ENCODE measurements at regions not wholly inside any gene's neighbourhood (a gene's known extent, or its start where the extent isn't known, plus 50 kb on each side); places are given as distances from the start of the nearest gene placed in this dataset.
A peak's percentile ranks its signal among the peaks of the same experiment; 100 is the strongest.

DNA sequence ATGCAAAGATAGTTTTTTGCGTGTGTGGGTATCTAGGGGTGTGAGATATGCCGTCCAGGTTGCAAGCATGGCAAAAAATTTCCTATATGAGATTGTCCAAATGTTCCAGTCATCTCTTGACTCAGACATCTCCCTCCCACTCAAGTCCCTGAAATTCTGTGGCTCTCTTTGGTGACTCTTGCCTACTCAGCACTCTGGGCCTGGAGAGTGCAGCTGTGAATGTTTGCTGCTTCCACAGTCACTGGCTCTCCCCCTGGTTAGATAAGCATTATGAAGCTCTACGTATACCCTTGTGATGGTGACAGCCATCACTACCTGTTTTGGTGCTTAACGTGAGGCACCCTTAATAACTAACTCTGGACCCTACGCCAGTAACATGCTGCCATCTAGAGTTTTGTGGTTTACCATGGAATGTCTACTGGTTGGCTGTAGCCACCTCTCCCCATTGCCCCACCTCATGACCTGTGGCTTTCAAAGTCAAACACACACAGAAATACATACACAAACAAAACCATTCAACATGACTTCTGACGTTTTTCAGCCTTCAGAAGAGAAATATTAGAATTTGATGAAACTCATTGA, 621.9 kb upstream of the CITED2 start:
- Histone ChIP-seq H3K27me3 (ENCODE audit: control insufficient read depth, insufficient read depth, low read length, poor library complexity, severe bottlenecking) (no peaks in the 10 kb centered on the region), H3K9me3 (ENCODE audit: control insufficient read depth, low read length) (peaks cover 14% of the 10 kb centered on the region), H3K9ac (ENCODE audit: extremely low read depth, low read length, poor library complexity, severe bottlenecking) (no peak overlapping the region), H3K4me1 (ENCODE audit: control insufficient read depth, insufficient read depth, low read length) (peaks cover 2% of the 10 kb centered on the region), H3K4me3 (ENCODE audit: low read length) (no peak overlapping the region), H3K27ac (ENCODE audit: low read depth, low read length) (no peak overlapping the region), H3K36me3 (ENCODE audit: control insufficient read depth, insufficient read depth, low read length) (no peaks in the 10 kb centered on the region)
- peaks cover 6% of the 10 kb centered on the region for H3K36me3 Mint-ChIP-seq (ENCODE audit: low read depth)
- H3K9me3 Mint-ChIP-seq, result peaks cover 15% of the 10 kb centered on the region
- no peak overlapping the region for H3K27ac Mint-ChIP-seq
- H3K4me1 Mint-ChIP-seq, result peaks cover 10% of the 10 kb centered on the region
- peak; percentile 67 for DNase-seq
- H3K4me3 Mint-ChIP-seq, result no peak overlapping the region
- WGBS, 2 experiments (ENCODE audit: insufficient coverage in 1 of 2, insufficient read length in 1 of 2), result 63 to 78% methylated on average over 1 to 6 of the region's 6 CpGs
- TF ChIP-seq, protein P1, sequence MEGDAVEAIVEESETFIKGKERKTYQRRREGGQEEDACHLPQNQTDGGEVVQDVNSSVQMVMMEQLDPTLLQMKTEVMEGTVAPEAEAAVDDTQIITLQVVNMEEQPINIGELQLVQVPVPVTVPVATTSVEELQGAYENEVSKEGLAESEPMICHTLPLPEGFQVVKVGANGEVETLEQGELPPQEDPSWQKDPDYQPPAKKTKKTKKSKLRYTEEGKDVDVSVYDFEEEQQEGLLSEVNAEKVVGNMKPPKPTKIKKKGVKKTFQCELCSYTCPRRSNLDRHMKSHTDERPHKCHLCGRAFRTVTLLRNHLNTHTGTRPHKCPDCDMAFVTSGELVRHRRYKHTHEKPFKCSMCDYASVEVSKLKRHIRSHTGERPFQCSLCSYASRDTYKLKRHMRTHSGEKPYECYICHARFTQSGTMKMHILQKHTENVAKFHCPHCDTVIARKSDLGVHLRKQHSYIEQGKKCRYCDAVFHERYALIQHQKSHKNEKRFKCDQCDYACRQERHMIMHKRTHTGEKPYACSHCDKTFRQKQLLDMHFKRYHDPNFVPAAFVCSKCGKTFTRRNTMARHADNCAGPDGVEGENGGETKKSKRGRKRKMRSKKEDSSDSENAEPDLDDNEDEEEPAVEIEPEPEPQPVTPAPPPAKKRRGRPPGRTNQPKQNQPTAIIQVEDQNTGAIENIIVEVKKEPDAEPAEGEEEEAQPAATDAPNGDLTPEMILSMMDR (conservative IDR thresholded peaks at IDR 0.05), result peak; percentile 72
- no peaks in the 10 kb centered on the region for H3K27me3 Mint-ChIP-seq (ENCODE audit: insufficient read depth)

DNA sequence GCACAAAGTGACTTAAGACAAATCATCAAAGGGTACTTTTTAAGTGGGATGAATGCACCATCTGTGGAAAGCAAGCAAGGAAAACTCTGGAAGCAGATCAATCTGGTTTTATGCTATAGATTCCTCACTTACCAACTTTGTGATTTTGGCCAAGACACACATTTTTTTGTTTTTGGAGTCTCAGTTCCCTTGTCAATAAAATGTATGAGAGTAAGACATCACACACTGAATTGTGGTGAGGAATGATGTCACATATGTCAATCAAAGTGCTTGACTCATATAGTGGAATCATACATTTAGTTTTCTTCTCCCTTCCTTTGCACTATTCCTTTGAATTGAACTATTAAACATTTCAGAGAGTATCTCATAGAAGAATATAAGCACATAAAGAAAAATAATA, 620.5 kb upstream of the CITED2 start:
- no peaks in the 10 kb centered on the region for H3K36me3 ChIP-seq (ENCODE audit: control insufficient read depth, insufficient read depth, low read length)
- no peak for DNase-seq
- TF ChIP-seq, protein P1 (conservative IDR thresholded peaks at IDR 0.05), result no peak
- no peak overlapping the region for H3K4me3 ChIP-seq (ENCODE audit: low read length)
- H3K4me1 ChIP-seq (ENCODE audit: control insufficient read depth, insufficient read depth, low read length), result peaks cover 9% of the 10 kb centered on the region
- H3K27me3 ChIP-seq (ENCODE audit: control insufficient read depth, insufficient read depth, low read length, poor library complexity, severe bottlenecking), result no peaks in the 10 kb centered on the region
- Mint-ChIP-seq H3K4me3 (no peak overlapping the region), H3K36me3 (ENCODE audit: low read depth) (peaks cover 6% of the 10 kb centered on the region), H3K9me3 (peaks cover 15% of the 10 kb centered on the region), H3K27ac (no peak overlapping the region), H3K4me1 (peaks cover 23% of the 10 kb centered on the region), H3K27me3 (ENCODE audit: insufficient read depth) (no peaks in the 10 kb centered on the region)
- H3K9me3 ChIP-seq (ENCODE audit: control insufficient read depth, low read length), result peaks cover 14% of the 10 kb centered on the region
- no peak overlapping the region for H3K9ac ChIP-seq (ENCODE audit: extremely low read depth, low read length, poor library complexity, severe bottlenecking)
- no peak overlapping the region for H3K27ac ChIP-seq (ENCODE audit: low read depth, low read length)

DNA sequence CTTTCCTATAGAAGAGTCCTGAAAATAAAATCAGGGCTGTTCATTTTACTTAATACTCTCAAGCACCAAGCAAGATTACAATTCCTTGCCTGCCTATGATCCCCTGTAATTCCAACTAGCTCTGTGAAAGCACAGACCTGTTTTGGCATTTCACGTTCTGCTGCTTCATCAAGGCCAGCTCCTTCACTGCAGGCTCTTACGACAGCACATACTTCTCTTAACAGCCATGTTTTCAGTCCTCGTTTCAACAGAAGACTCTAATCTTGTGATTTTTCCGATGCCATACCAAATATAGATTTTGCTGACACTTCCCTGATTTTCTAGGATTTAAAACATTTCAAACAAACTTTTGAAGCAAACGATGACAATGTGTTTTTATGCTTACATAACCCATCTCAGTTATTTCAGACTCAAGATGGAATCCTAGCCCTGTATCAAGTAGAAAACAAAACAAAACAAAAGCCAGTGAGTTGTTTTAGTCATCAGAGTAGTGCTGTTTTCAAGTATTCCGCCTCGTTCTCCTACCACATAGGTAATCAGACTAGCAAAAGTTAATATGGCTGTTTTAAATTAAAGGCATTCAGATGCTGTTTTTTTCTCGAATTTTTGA, 616.5 kb upstream of the CITED2 start:
- Histone ChIP-seq H3K27ac (ENCODE audit: low read depth, low read length) (no peak overlapping the region), H3K9me3 (ENCODE audit: control insufficient read depth, low read length) (peaks cover 14% of the 10 kb centered on the region), H3K27me3 (ENCODE audit: control insufficient read depth, insufficient read depth, low read length, poor library complexity, severe bottlenecking) (no peaks in the 10 kb centered on the region), H3K36me3 (ENCODE audit: control insufficient read depth, insufficient read depth, low read length) (no peaks in the 10 kb centered on the region), H3K9ac (ENCODE audit: extremely low read depth, low read length, poor library complexity, severe bottlenecking) (no peak overlapping the region), H3K4me3 (ENCODE audit: low read length) (no peak overlapping the region), H3K4me1 (ENCODE audit: control insufficient read depth, insufficient read depth, low read length) (peaks cover 9% of the 10 kb centered on the region)
- Mint-ChIP-seq H3K9me3 (peaks cover 9% of the 10 kb centered on the region), H3K27me3 (ENCODE audit: insufficient read depth) (no peaks in the 10 kb centered on the region), H3K4me1 (peaks cover 20% of the 10 kb centered on the region), H3K27ac (peak overlapping the region; percentile 5), H3K4me3 (no peak overlapping the region), H3K36me3 (ENCODE audit: low read depth) (peaks cover 6% of the 10 kb centered on the region)
- TF ChIP-seq, protein P1 (conservative IDR thresholded peaks at IDR 0.05), result no peak
- 78 to 89% methylated on average over 6 to 8 of the region's 8 CpGs for WGBS, 2 experiments (ENCODE audit: insufficient coverage in 1 of 2, insufficient read length in 1 of 2)
- no peak for DNase-seq

Measured in endodermal cell (in vitro differentiated cells).